Epithelial cell of proximal tubule (primary cell): ENCODE measurements at regions not wholly inside any gene's neighbourhood (a gene's known extent, or its start where the extent isn't known, plus 50 kb on each side); places are given as distances from the start of the nearest gene placed in this dataset.

Source experiments
- DNase-seq: peaks from one replicate; pipeline ENCODE4 v3.0.0-alpha.2; 2011; ENCODE audit warnings: low read depth
- H3K4me3 ChIP-seq: 2 replicates; pipeline ENCODE4 v1.5.1; 2011; ENCODE audit warnings: low read depth, mild to moderate bottlenecking, low read length
- TF ChIP-seq, protein P1 (sequence below): conservative IDR thresholded peaks from 2 replicates; pipeline ENCODE4 v1.5.1; 2012; ENCODE audit warnings: low read depth, mild to moderate bottlenecking, low read length

DNA sequence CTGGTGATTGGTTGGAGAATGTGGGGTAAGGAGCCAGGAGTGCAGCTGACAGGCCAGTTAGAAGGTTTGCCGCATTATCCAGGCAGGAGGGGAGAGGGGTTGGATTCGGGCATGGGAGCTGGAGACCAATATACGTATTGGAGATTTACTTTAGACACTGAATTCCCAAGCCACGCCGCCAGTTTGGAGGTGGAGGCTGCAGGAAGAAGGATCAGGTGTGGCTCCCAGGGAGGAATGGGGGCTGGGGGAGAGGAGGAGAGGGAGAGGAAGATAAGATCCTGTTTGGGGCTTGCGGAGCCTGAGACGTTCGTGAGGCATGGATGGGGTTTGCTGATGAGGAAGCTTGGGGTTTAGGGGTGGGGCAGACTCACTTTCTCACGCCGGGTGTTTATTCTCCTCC is 155.1 kb upstream of the IGSF21 start:
- no peak overlapping the region for H3K4me3 ChIP-seq
- TF ChIP-seq, protein P1, sequence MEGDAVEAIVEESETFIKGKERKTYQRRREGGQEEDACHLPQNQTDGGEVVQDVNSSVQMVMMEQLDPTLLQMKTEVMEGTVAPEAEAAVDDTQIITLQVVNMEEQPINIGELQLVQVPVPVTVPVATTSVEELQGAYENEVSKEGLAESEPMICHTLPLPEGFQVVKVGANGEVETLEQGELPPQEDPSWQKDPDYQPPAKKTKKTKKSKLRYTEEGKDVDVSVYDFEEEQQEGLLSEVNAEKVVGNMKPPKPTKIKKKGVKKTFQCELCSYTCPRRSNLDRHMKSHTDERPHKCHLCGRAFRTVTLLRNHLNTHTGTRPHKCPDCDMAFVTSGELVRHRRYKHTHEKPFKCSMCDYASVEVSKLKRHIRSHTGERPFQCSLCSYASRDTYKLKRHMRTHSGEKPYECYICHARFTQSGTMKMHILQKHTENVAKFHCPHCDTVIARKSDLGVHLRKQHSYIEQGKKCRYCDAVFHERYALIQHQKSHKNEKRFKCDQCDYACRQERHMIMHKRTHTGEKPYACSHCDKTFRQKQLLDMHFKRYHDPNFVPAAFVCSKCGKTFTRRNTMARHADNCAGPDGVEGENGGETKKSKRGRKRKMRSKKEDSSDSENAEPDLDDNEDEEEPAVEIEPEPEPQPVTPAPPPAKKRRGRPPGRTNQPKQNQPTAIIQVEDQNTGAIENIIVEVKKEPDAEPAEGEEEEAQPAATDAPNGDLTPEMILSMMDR: no peak
- DNase-seq: no peak

DNA sequence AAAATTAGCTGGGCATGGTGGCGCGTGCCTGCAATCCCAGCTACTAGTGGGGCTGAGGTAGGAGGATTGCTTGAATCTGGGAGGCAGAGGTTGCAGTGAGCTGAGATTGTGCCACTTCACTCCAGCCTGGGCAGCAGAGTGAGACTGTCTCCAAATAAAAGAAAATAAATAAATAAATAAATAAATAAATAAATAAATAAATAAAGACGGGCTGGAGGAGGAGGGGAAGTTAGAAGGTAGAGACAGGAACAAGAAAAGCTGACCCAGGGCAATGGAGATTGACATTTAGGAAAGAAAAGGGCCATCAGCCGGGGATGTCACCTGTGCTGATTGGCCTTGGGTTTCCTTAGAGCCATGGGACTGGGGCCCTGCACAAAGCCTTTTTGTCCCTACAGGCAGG is 153.7 kb upstream of the IGSF21 start:
- TF ChIP-seq, protein P1: no peak
- DNase-seq: no peak

DNA sequence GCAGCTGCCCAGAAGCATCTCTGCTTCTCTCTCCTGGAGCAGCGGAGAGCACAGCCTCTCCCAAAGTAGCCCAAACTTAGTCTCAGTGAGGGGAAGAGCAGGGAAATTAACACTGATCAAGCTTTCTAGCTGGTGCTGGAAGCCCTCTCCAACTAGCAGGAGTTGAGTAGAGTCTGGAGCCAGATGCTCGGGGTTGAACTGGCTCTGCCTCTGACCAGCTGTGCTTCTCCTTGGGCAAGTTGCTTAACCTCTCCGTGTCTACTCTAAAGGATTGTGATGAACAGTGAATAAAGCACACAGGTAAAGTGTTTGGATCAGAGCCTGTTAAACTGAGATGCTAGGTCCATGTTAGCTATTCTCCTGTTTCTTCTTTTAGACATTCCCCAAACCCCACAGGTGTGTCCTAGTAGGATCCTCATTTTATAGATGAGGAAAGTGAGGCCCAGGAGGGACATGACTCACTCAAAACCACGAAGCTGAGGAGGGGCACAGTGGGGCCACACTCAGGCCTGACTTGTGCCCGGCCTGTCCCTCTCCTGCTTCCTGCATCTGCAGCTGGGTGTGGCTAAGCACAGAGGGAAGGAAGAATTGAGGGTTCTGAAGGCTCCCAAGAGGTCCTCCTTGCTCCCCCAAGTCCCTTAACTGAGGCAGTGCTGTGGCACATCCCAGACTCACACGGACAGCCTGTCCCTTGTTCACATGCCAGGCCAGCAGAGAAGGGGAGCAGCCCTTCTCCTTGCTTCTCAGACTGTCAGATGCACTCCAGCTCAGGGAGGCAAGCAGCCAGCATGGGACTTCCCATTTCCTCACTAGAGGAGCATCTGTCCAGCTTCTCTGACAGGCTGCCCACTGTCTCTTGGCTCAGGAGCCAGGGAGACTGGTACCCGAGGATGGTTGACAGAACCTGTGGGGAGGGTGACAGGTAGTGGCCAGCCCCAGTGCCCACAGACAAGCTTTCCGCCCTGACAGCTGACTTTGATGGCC is 152.0 kb upstream of the IGSF21 start:
- no peak overlapping the region for H3K4me3 ChIP-seq
- TF ChIP-seq, protein P1: no peak
- no peak for DNase-seq

More for the DNA sequence above, 153.7 kb upstream of the IGSF21 start:
- H3K4me3 ChIP-seq: no peak overlapping the region

DNA sequence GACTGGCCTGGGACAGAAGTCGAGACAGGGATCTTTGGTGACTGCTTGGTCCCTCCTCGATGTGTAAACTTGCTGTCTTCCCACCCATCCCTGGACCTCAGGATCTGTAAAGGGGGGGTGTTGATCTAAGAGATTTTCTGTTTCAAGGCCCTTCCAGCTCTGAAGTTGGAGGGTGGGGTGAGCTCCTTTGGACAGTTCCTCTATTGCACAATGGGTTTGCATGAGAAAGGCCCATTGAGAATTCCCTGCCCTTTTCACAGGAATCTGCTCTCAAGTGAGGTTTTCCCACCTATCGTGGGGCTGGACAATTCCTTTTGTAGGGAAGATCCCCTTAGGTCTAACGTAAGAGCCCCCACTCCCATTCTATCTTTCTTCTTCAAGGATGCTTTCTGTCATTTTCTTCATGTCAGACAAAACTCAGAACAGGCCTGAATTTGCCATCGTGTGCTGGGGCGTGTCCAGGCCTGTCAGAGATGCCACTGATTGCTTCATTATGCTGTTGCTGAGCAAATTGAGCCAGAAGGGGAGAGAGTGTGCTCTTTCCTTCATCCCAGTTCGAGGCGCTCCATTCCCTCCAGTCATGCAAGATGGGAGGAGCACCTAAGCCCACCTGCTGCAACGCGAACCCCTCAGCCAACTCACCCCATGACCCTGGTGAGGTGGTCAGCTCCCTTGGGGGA is 149.9 kb upstream of the IGSF21 start:
- no peak overlapping the region for H3K4me3 ChIP-seq
- TF ChIP-seq, protein P1: no peak
- DNase-seq: no peak

DNA sequence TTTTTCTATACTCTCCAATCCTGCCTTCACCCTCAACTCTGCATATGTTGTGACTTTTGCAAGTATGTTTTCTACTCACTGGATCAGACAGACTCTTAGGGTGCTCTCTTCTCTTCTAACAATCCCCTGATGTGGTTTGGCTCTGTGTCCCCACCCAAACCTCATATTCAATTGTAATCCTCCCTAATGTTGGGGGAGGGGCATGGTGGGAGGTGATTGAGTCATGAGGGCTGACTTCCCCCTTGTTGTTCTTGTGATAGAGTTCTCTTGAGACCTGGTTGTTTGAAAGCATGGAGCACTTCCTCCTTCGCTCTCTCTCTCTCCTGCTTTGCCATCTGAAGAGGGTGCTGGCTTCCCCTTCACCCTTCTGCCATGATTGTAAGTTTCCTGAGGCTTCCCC is 148.9 kb upstream of the IGSF21 start:
- TF ChIP-seq, protein P1: no peak
- H3K4me3 ChIP-seq: no peak overlapping the region
- no peak for DNase-seq

DNA sequence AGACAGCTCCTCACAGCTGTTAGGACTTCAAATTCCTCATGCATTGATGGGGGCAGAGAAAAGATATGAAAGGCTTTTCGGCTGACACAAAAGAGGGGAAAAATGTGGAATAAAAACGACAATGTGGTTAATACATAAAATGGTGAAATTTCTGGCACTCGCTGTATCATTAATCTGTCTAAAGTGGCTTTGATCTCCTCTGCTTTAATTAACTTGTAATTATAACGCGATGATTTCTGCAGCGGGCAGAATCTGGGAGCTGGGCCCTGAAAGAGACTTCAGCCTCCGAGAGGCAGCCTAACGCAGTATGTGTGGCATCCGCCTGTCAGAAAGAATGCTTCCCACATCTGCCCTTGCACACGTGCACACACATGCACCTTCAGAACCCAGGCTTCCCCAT is 144.1 kb upstream of the IGSF21 start:
- no peak for DNase-seq
- no peak overlapping the region for H3K4me3 ChIP-seq
- TF ChIP-seq, protein P1: no peak
